ENCODE measurements at regions not wholly inside any gene's neighbourhood (a gene's known extent, or its start where the extent isn't known, plus 50 kb on each side); places are given as distances from the start of the nearest gene placed in this dataset.

DNA sequence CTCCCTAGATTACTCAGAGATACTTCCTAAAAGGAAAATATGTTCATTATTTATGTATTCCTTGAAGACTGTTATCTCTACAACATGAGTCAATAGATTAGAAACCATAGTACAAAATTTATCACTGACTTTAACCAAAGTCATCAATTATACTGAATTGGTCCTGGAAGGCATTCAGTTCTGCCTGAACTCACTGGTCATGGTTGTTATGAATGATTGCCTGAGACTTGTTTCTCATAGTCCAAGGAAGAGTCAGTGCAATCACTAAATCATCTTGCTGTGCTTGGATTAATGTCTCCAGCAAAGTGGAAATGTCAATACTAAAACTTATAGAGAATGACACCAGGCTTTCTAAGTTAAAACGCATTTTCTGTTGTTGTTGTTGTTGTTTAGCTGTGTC lies 878.6 kb upstream of the MANEA start:
- TF ChIP-seq, protein P1, sequence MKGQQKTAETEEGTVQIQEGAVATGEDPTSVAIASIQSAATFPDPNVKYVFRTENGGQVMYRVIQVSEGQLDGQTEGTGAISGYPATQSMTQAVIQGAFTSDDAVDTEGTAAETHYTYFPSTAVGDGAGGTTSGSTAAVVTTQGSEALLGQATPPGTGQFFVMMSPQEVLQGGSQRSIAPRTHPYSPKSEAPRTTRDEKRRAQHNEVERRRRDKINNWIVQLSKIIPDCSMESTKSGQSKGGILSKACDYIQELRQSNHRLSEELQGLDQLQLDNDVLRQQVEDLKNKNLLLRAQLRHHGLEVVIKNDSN (IDR thresholded peaks at IDR 0.05), result no peak
- TF ChIP-seq CEBPB (IDR thresholded peaks at IDR 0.05), result no peak
- TF ChIP-seq CREB1 (IDR thresholded peaks at IDR 0.05; ENCODE audit: low read depth), result no peak
- no peak for TF ChIP-seq YY1 (IDR thresholded peaks at IDR 0.05; ENCODE audit: low read depth)

- TF ChIP-seq ZBTB7A (IDR thresholded peaks at IDR 0.05; ENCODE audit: low read depth), result no peak
- TF ChIP-seq TCF12 (IDR thresholded peaks at IDR 0.05; ENCODE audit: low read depth), result no peak
- TF ChIP-seq, protein P1 (IDR thresholded peaks at IDR 0.05), result no peak
- no peak for TF ChIP-seq REST (IDR thresholded peaks at IDR 0.05; ENCODE audit: low read depth)
- TF ChIP-seq, protein P2, sequence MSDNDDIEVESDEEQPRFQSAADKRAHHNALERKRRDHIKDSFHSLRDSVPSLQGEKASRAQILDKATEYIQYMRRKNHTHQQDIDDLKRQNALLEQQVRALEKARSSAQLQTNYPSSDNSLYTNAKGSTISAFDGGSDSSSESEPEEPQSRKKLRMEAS (IDR thresholded peaks at IDR 0.05), result no peak
- no peak for TF ChIP-seq RAD21 (IDR thresholded peaks at IDR 0.05; ENCODE audit: low read depth)
- TF ChIP-seq EP300 (IDR thresholded peaks at IDR 0.05; ENCODE audit: borderline replicate concordance), result no peak
- no peak for TF ChIP-seq YY1 (IDR thresholded peaks at IDR 0.05; ENCODE audit: low read depth)
- no peak for TF ChIP-seq NFIC (IDR thresholded peaks at IDR 0.05)
- TF ChIP-seq EGR1 (IDR thresholded peaks at IDR 0.05), result no peak
- no peak for TF ChIP-seq CREB1 (IDR thresholded peaks at IDR 0.05; ENCODE audit: low read depth)
- no peak for TF ChIP-seq TEAD4 (IDR thresholded peaks at IDR 0.05)
- no peak for TF ChIP-seq FOXM1 (IDR thresholded peaks at IDR 0.05; ENCODE audit: borderline replicate concordance, low read depth)
- TF ChIP-seq TAF1 (IDR thresholded peaks at IDR 0.05; ENCODE audit: low read depth), result no peak
- TF ChIP-seq CEBPB (IDR thresholded peaks at IDR 0.05), result no peak
These were observed 893.9 kb upstream of the MANEA start for GRCh38 chr6:94683409-94683808.

DNA sequence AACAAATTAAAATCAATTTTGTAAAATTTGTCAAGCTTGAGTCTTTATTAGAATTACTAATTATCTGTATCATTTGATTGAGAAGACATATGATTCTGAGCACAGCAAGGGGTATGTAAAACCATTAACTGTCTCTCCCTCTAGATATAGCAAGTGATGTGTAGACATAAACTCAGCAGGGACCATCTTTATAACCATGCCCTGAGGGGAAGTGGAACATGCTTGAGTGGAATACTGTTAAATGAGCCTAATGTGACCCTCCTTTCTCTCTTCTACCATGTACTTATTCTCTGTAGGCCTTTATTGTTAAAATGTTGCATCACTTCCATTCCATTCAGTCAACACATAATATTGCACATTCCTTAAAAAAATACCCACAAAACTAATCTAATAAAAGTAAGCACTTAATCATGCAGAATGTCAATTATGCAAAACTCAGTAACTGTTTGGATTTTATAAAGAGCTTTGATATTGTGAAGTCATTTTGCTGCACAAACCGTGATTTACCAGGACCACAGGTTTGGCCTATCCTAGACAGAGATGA lies 896.6 kb upstream of the MANEA start:
- TF ChIP-seq, protein P2 (IDR thresholded peaks at IDR 0.05), result no peak
- TF ChIP-seq TEAD4 (IDR thresholded peaks at IDR 0.05) (no peak), REST (IDR thresholded peaks at IDR 0.05; ENCODE audit: low read depth) (no peak), YY1 (IDR thresholded peaks at IDR 0.05; ENCODE audit: low read depth) (no peak), TAF1 (IDR thresholded peaks at IDR 0.05; ENCODE audit: low read depth) (no peak), ZBTB7A (IDR thresholded peaks at IDR 0.05; ENCODE audit: low read depth) (no peak), EGR1 (IDR thresholded peaks at IDR 0.05) (no peak), NFIC (IDR thresholded peaks at IDR 0.05) (no peak), TCF12 (IDR thresholded peaks at IDR 0.05; ENCODE audit: low read depth) (no peak), EP300 (IDR thresholded peaks at IDR 0.05; ENCODE audit: borderline replicate concordance) (no peak), FOXM1 (IDR thresholded peaks at IDR 0.05; ENCODE audit: borderline replicate concordance, low read depth) (no peak), CREB1 (IDR thresholded peaks at IDR 0.05; ENCODE audit: low read depth) (no peak), RAD21 (IDR thresholded peaks at IDR 0.05; ENCODE audit: low read depth) (no peak)
- TF ChIP-seq, protein P1 (IDR thresholded peaks at IDR 0.05), result no peak

DNA sequence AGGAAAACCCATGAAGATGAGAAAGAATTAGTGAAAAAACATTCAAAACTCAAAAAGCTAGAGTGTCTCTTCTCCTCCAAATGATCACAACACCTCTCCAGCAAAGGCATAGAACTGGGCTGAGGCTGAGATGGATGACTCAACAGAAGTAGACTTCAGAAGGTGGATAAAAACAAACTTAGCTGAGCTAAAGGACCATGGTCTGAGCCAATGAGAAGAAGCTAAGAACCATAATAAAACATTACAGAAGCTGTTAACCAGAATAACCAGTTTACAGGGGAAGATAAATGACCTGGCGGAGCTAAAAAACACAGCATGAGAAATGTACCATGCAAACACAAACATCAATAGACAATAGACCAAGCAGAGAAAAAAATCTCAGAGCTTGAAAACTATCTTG lies 904.1 kb upstream of the MANEA start:
- TF ChIP-seq TAF1 (IDR thresholded peaks at IDR 0.05; ENCODE audit: low read depth) (no peak), EP300 (IDR thresholded peaks at IDR 0.05; ENCODE audit: borderline replicate concordance) (no peak), TEAD4 (IDR thresholded peaks at IDR 0.05) (no peak), NFIC (IDR thresholded peaks at IDR 0.05) (no peak), TCF12 (IDR thresholded peaks at IDR 0.05; ENCODE audit: low read depth) (no peak), CEBPB (IDR thresholded peaks at IDR 0.05) (no peak), YY1 (IDR thresholded peaks at IDR 0.05; ENCODE audit: low read depth) (no peak), ZBTB7A (IDR thresholded peaks at IDR 0.05; ENCODE audit: low read depth) (no peak), FOXM1 (IDR thresholded peaks at IDR 0.05; ENCODE audit: borderline replicate concordance, low read depth) (no peak), CREB1 (IDR thresholded peaks at IDR 0.05; ENCODE audit: low read depth) (no peak), EGR1 (IDR thresholded peaks at IDR 0.05) (no peak), RAD21 (IDR thresholded peaks at IDR 0.05; ENCODE audit: low read depth) (no peak)
- TF ChIP-seq, protein P2 (IDR thresholded peaks at IDR 0.05), result no peak

GRCh38 chr6:94670017-94670416 lies 907.3 kb upstream of the MANEA start:
- no peak for TF ChIP-seq CREB1 (IDR thresholded peaks at IDR 0.05; ENCODE audit: low read depth)
- no peak for TF ChIP-seq YY1 (IDR thresholded peaks at IDR 0.05; ENCODE audit: low read depth)
- TF ChIP-seq ZBTB7A (IDR thresholded peaks at IDR 0.05; ENCODE audit: low read depth), result no peak
- no peak for TF ChIP-seq CEBPB (IDR thresholded peaks at IDR 0.05)
- no peak for TF ChIP-seq RAD21 (IDR thresholded peaks at IDR 0.05; ENCODE audit: low read depth)
- TF ChIP-seq, protein P1 (IDR thresholded peaks at IDR 0.05), result no peak
- no peak for TF ChIP-seq EP300 (IDR thresholded peaks at IDR 0.05; ENCODE audit: borderline replicate concordance)
- TF ChIP-seq TAF1 (IDR thresholded peaks at IDR 0.05; ENCODE audit: low read depth), result no peak
- TF ChIP-seq EGR1 (IDR thresholded peaks at IDR 0.05), result no peak
- no peak for TF ChIP-seq TCF12 (IDR thresholded peaks at IDR 0.05; ENCODE audit: low read depth)
- TF ChIP-seq NFIC (IDR thresholded peaks at IDR 0.05), result no peak
- TF ChIP-seq FOXM1 (IDR thresholded peaks at IDR 0.05; ENCODE audit: borderline replicate concordance, low read depth), result no peak
- TF ChIP-seq TEAD4 (IDR thresholded peaks at IDR 0.05), result no peak
- TF ChIP-seq REST (IDR thresholded peaks at IDR 0.05; ENCODE audit: low read depth), result no peak
- TF ChIP-seq, protein P2 (IDR thresholded peaks at IDR 0.05), result no peak
